Neural cell (in vitro differentiated cells): ENCODE measurements at regions not wholly inside any gene's neighbourhood (a gene's known extent, or its start where the extent isn't known, plus 50 kb on each side); places are given as distances from the start of the nearest gene placed in this dataset.

Experiments
- CTCF ChIP-seq: fragments of 450-650 bp; IDR thresholded peaks from 2 replicates; pipeline ENCODE4 v1.5.1; 2014; ENCODE audit warnings: antibody characterized with exemption, mild to moderate bottlenecking, moderate library complexity; ENCODE audit not compliant: poor library complexity, severe bottlenecking
- EZH2 ChIP-seq: fragments of 200-600, 300-800 bp; shearing (Covaris generic), sonication (generic); IDR thresholded peaks from 2 replicates; pipeline ENCODE4 v1.6.1; 2014; ENCODE audit warnings: antibody characterized with exemption, low read length, borderline replicate concordance, mild to moderate bottlenecking; ENCODE audit not compliant: insufficient read depth, poor library complexity, severe bottlenecking
- MXI1 ChIP-seq: fragments of 450-650 bp; conservative IDR thresholded peaks from 2 replicates; pipeline ENCODE4 v1.6.1; 2014; ENCODE audit warnings: antibody characterized with exemption, mild to moderate bottlenecking; ENCODE audit not compliant: poor library complexity, severe bottlenecking
- POLR2AphosphoS5 ChIP-seq: IDR thresholded peaks from 2 replicates; pipeline ENCODE4 v1.6.1; 2012
- RAD21 ChIP-seq: fragments of 450-650 bp; conservative IDR thresholded peaks from 2 replicates; pipeline ENCODE4 v1.6.1; 2014; ENCODE audit warnings: antibody characterized with exemption, mild to moderate bottlenecking, moderate library complexity
- REST ChIP-seq: IDR thresholded peaks from 2 replicates; pipeline ENCODE4 v1.6.1; 2012; ENCODE audit warnings: borderline replicate concordance
- SMC3 ChIP-seq: fragments of 450-650 bp; conservative IDR thresholded peaks from 2 replicates; pipeline ENCODE4 v1.6.1; 2014; ENCODE audit warnings: antibody characterized with exemption, mild to moderate bottlenecking, moderate library complexity; ENCODE audit not compliant: poor library complexity

GRCh38 chr9:115985657-115986056 is 167.9 kb upstream of the PAPPA start:
- TF ChIP-seq CTCF (no peak), RAD21 (no peak), SMC3 (no peak), POLR2AphosphoS5 (no peak), EZH2 (no peak), MXI1 (no peak), REST (no peak)
